ENCODE measurements at regions not wholly inside any gene's neighbourhood (a gene's known extent, or its start where the extent isn't known, plus 50 kb on each side); places are given as distances from the start of the nearest gene placed in this dataset.

- 95 to 100% methylated on average over 3 of the region's 3 CpGs for WGBS, 2 experiments
- H3K9me3 ChIP-seq (ENCODE audit: control insufficient read depth, low read length) = no peaks in the 10 kb centered on the region
- H3K4me1 ChIP-seq (ENCODE audit: control insufficient read depth, insufficient read depth, low read length) = no peaks in the 10 kb centered on the region
- no peak overlapping the region for H3K4me3 ChIP-seq (ENCODE audit: insufficient read depth, low read depth, low read length)
- H3K27ac ChIP-seq (ENCODE audit: insufficient read depth, low read depth, low read length, poor library complexity, severe bottlenecking) = no peak overlapping the region
- no peaks in the 10 kb centered on the region for H3K36me3 ChIP-seq (ENCODE audit: control insufficient read depth, insufficient read depth, low read length)
- H3K27me3 ChIP-seq (ENCODE audit: control insufficient read depth, insufficient read depth, low read length, poor library complexity, severe bottlenecking) = no peaks in the 10 kb centered on the region
Observed at GRCh38 chr4:123081971-123082370, 159.6 kb upstream of the NUDT6 start.

DNA sequence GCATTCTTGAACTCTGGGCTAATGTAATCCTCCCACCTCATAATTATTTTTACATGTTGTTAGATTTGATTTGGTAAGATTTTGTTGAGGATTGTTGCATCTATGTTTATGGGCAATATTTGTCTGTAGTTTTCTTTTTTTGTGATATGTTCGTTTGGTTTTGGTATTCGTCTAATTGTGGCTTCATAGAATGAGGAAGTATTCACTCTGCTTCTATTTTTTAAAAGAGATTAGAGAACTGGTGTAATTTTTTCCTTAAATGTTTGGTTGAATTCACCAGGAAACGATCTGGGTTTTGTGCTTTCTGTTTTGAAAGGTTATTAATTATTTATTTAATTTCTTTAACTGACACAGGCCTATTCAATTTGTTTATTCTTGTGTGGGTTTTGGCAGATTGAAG, 161.2 kb upstream of the NUDT6 start:
- Histone ChIP-seq H3K4me3 (ENCODE audit: insufficient read depth, low read depth, low read length) (no peak overlapping the region), H3K9me3 (ENCODE audit: control insufficient read depth, low read length) (no peaks in the 10 kb centered on the region), H3K27ac (ENCODE audit: insufficient read depth, low read depth, low read length, poor library complexity, severe bottlenecking) (no peak overlapping the region), H3K36me3 (ENCODE audit: control insufficient read depth, insufficient read depth, low read length) (no peaks in the 10 kb centered on the region), H3K4me1 (ENCODE audit: control insufficient read depth, insufficient read depth, low read length) (no peaks in the 10 kb centered on the region), H3K27me3 (ENCODE audit: control insufficient read depth, insufficient read depth, low read length, poor library complexity, severe bottlenecking) (no peaks in the 10 kb centered on the region)
- WGBS, 2 experiments = 74 to 85% methylated on average over 2 to 3 of the region's 3 CpGs

DNA sequence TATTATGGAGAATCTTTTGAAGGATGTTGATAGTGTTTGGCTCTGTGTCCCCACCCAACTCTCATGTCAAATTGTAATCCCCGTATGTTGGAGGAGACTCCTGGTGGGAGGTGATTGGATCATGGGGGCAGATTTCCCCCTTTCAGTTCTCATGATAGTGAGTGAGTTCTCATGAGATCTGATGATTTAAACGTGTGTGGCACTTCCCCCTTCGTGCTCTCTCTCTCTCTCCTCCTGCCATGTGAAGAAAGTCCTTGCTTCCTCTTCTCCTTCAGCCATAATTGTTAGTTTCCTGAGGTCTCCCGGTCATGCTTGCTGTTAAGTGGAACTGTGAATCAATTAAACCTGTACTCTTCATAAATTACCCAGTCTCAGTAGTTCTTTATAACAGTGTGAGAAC, 166.1 kb upstream of the NUDT6 start:
- no peaks in the 10 kb centered on the region for H3K4me1 ChIP-seq (ENCODE audit: control insufficient read depth, insufficient read depth, low read length)
- H3K4me3 ChIP-seq (ENCODE audit: insufficient read depth, low read depth, low read length) = no peak overlapping the region
- H3K36me3 ChIP-seq (ENCODE audit: control insufficient read depth, insufficient read depth, low read length) = peaks cover 6% of the 10 kb centered on the region
- H3K9me3 ChIP-seq (ENCODE audit: control insufficient read depth, low read length) = no peaks in the 10 kb centered on the region
- no peaks in the 10 kb centered on the region for H3K27me3 ChIP-seq (ENCODE audit: control insufficient read depth, insufficient read depth, low read length, poor library complexity, severe bottlenecking)
- no peak overlapping the region for H3K27ac ChIP-seq (ENCODE audit: insufficient read depth, low read depth, low read length, poor library complexity, severe bottlenecking)
- 88 to 93% methylated on average over 3 to 4 of the region's 4 CpGs for WGBS, 2 experiments

DNA sequence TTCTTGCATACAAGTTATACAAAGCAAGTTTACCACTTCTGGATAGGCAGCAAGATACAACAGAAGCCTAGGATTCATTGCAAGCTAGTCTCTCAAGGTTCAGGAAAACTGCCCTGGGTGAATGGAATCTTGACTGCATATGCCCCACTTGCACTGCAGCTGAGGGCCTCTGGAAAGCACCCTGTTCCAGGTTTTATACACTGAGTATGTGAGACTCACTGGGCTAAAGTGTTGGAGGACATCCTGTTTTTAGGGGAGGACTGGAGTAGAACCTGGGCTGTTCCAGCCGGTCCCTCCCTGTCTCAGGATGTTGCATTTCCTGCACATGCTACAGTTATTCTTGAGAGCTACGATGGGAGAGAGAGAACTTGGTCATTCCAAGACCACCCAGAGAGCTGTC, 168.5 kb upstream of the NUDT6 start:
- Histone ChIP-seq H3K27ac (ENCODE audit: insufficient read depth, low read depth, low read length, poor library complexity, severe bottlenecking) (no peak overlapping the region), H3K36me3 (ENCODE audit: control insufficient read depth, insufficient read depth, low read length) (peaks cover 6% of the 10 kb centered on the region), H3K4me3 (ENCODE audit: insufficient read depth, low read depth, low read length) (no peak overlapping the region), H3K27me3 (ENCODE audit: control insufficient read depth, insufficient read depth, low read length, poor library complexity, severe bottlenecking) (no peaks in the 10 kb centered on the region), H3K4me1 (ENCODE audit: control insufficient read depth, insufficient read depth, low read length) (no peaks in the 10 kb centered on the region), H3K9me3 (ENCODE audit: control insufficient read depth, low read length) (no peaks in the 10 kb centered on the region)
- 93 to 97% methylated on average over 2 of the region's 2 CpGs for WGBS, 2 experiments

GRCh38 chr4:123092586-123092985, 170.2 kb upstream of the NUDT6 start:
- H3K4me3 ChIP-seq (ENCODE audit: insufficient read depth, low read depth, low read length) = no peak overlapping the region
- H3K9me3 ChIP-seq (ENCODE audit: control insufficient read depth, low read length) = no peaks in the 10 kb centered on the region

DNA sequence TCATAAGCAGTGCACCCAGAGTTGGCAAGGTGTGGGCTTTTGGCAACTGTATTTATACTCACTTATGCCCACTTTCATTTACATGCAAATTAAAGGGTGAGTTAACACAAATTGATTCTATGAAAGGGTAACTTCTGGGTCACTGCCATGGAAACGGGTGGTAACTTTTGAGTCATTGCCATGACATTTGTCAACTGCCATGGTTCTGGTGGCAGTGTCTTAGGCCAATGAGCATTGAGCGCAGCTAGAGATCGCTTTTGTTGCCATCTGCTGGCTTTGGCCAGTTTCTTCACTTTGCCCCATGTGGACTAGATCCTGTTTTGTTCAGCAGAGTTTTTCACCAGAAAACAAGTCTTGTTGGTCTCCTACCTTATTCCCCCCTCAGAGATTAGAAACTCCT, 170.8 kb upstream of the NUDT6 start:
- Histone ChIP-seq H3K27me3 (ENCODE audit: control insufficient read depth, insufficient read depth, low read length, poor library complexity, severe bottlenecking) (no peaks in the 10 kb centered on the region), H3K4me1 (ENCODE audit: control insufficient read depth, insufficient read depth, low read length) (no peaks in the 10 kb centered on the region), H3K36me3 (ENCODE audit: control insufficient read depth, insufficient read depth, low read length) (peaks cover 6% of the 10 kb centered on the region), H3K4me3 (ENCODE audit: insufficient read depth, low read depth, low read length) (no peak overlapping the region), H3K9me3 (ENCODE audit: control insufficient read depth, low read length) (no peaks in the 10 kb centered on the region), H3K27ac (ENCODE audit: insufficient read depth, low read depth, low read length, poor library complexity, severe bottlenecking) (no peak overlapping the region)
- 94 to 97% methylated on average over 3 of the region's 3 CpGs for WGBS, 2 experiments

More at GRCh38 chr4:123092586-123092985, 170.2 kb upstream of the NUDT6 start:
- Histone ChIP-seq H3K36me3 (ENCODE audit: control insufficient read depth, insufficient read depth, low read length) (peaks cover 6% of the 10 kb centered on the region), H3K4me1 (ENCODE audit: control insufficient read depth, insufficient read depth, low read length) (no peaks in the 10 kb centered on the region), H3K27ac (ENCODE audit: insufficient read depth, low read depth, low read length, poor library complexity, severe bottlenecking) (no peak overlapping the region), H3K27me3 (ENCODE audit: control insufficient read depth, insufficient read depth, low read length, poor library complexity, severe bottlenecking) (no peaks in the 10 kb centered on the region)
- 97 to 100% methylated on average over 1 of the region's 1 CpG for WGBS, 2 experiments

DNA sequence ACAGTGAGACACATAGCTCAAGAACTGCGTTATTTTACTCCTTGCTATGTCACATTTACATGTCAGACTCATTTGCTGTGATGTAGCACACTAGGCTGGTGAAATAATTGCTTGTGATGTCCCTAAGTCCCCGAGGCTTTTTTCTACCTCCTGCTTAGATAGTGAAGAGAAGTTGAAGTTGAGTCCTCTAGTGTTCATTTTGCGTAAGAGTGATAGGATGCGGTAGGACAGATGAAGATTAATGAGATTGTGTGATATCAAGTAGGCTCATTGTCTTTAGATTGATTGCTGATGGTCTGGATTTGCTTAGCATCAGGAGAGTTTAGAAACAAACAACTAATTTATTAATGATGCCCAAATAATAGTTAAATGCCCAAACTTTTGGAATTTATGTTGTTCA, 173.6 kb upstream of the NUDT6 start:
- Histone ChIP-seq H3K27me3 (ENCODE audit: control insufficient read depth, insufficient read depth, low read length, poor library complexity, severe bottlenecking) (no peaks in the 10 kb centered on the region), H3K36me3 (ENCODE audit: control insufficient read depth, insufficient read depth, low read length) (peaks cover 1% of the 10 kb centered on the region), H3K9me3 (ENCODE audit: control insufficient read depth, low read length) (no peaks in the 10 kb centered on the region), H3K27ac (ENCODE audit: insufficient read depth, low read depth, low read length, poor library complexity, severe bottlenecking) (no peak overlapping the region), H3K4me3 (ENCODE audit: insufficient read depth, low read depth, low read length) (no peak overlapping the region), H3K4me1 (ENCODE audit: control insufficient read depth, insufficient read depth, low read length) (no peaks in the 10 kb centered on the region)
- WGBS, 2 experiments = 64 to 70% methylated on average over 4 of the region's 4 CpGs

DNA sequence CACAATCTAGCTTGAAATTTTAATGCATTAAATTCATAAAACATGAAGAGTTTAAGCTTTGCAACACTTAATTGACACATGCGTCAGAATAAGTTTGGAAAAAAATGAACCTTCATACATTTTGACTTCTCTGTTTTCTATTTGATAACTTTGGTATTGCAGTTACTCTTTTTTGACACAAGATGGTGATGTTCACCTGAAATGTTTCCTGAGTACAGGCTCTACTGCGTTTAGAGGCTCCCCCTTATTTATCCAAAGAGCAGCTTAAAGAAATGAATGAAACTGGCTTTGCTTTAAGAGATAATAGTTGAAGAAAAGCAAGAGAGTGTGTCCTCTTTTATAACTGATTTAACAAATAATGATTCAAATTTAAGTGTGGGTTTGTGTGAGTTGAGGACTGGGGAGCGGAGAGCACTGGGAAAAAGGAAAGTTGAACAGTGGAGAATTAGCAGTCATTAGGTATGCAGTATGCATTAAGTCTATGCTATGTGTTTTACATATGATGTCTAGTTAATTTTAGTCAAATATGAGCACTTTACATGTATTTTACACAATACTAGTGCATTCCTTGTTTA, 180.6 kb upstream of the NUDT6 start:
- 63 to 66% methylated on average over 3 of the region's 3 CpGs for WGBS, 2 experiments
- H3K27ac ChIP-seq (ENCODE audit: insufficient read depth, low read depth, low read length, poor library complexity, severe bottlenecking) = no peak overlapping the region
- no peaks in the 10 kb centered on the region for H3K36me3 ChIP-seq (ENCODE audit: control insufficient read depth, insufficient read depth, low read length)
- H3K4me3 ChIP-seq (ENCODE audit: insufficient read depth, low read depth, low read length) = no peak overlapping the region
- H3K4me1 ChIP-seq (ENCODE audit: control insufficient read depth, insufficient read depth, low read length) = no peaks in the 10 kb centered on the region
- no peaks in the 10 kb centered on the region for H3K27me3 ChIP-seq (ENCODE audit: control insufficient read depth, insufficient read depth, low read length, poor library complexity, severe bottlenecking)
- no peaks in the 10 kb centered on the region for H3K9me3 ChIP-seq (ENCODE audit: control insufficient read depth, low read length)

GRCh38 chr4:123104310-123105025, 182.1 kb upstream of the NUDT6 start:
- H3K4me3 ChIP-seq (ENCODE audit: insufficient read depth, low read depth, low read length) = no peak overlapping the region
- 94 to 96% methylated on average over 3 of the region's 3 CpGs for WGBS, 2 experiments

GRCh38 chr4:123105026-123105420, 182.6 kb upstream of the NUDT6 start:
- Histone ChIP-seq H3K27ac (ENCODE audit: insufficient read depth, low read depth, low read length, poor library complexity, severe bottlenecking) (no peak overlapping the region), H3K9me3 (ENCODE audit: control insufficient read depth, low read length) (no peaks in the 10 kb centered on the region), H3K36me3 (ENCODE audit: control insufficient read depth, insufficient read depth, low read length) (no peaks in the 10 kb centered on the region), H3K27me3 (ENCODE audit: control insufficient read depth, insufficient read depth, low read length, poor library complexity, severe bottlenecking) (no peaks in the 10 kb centered on the region), H3K4me1 (ENCODE audit: control insufficient read depth, insufficient read depth, low read length) (no peaks in the 10 kb centered on the region), H3K4me3 (ENCODE audit: insufficient read depth, low read depth, low read length) (no peak overlapping the region)
- 92 to 93% methylated on average over 5 of the region's 5 CpGs for WGBS, 2 experiments

More at GRCh38 chr4:123104310-123105025, 182.1 kb upstream of the NUDT6 start:
- no peak overlapping the region for H3K27ac ChIP-seq (ENCODE audit: insufficient read depth, low read depth, low read length, poor library complexity, severe bottlenecking)
- no peaks in the 10 kb centered on the region for H3K27me3 ChIP-seq (ENCODE audit: control insufficient read depth, insufficient read depth, low read length, poor library complexity, severe bottlenecking)
- no peaks in the 10 kb centered on the region for H3K36me3 ChIP-seq (ENCODE audit: control insufficient read depth, insufficient read depth, low read length)
- no peaks in the 10 kb centered on the region for H3K4me1 ChIP-seq (ENCODE audit: control insufficient read depth, insufficient read depth, low read length)
- no peaks in the 10 kb centered on the region for H3K9me3 ChIP-seq (ENCODE audit: control insufficient read depth, low read length)

Measured in ectodermal cell (in vitro differentiated cells).